Lower leg skin (tissue), 3 donors: ENCODE measurements at regions not wholly inside any gene's neighbourhood (a gene's known extent, or its start where the extent isn't known, plus 50 kb on each side); places are given as distances from the start of the nearest gene placed in this dataset.

Source experiments
- POLR2A ChIP-seq, 2 donors: fragments of 450-650 bp; IDR thresholded peaks; one replicate each; pipeline ENCODE4 v1.6.1; 2016 to 2017; ENCODE audit warnings: antibody characterized with exemption in 2 of 2, mild to moderate bottlenecking in 1 of 2, moderate library complexity in 1 of 2
- TF ChIP-seq, protein P1 (sequence below), 3 donors: fragments of 450-650 bp; IDR thresholded peaks; one replicate each; pipeline ENCODE4 v1.5.1; 2016; ENCODE audit warnings: antibody characterized with exemption in 3 of 3, mild to moderate bottlenecking in 3 of 3, moderate library complexity in 2 of 3

- TF ChIP-seq, protein P1, sequence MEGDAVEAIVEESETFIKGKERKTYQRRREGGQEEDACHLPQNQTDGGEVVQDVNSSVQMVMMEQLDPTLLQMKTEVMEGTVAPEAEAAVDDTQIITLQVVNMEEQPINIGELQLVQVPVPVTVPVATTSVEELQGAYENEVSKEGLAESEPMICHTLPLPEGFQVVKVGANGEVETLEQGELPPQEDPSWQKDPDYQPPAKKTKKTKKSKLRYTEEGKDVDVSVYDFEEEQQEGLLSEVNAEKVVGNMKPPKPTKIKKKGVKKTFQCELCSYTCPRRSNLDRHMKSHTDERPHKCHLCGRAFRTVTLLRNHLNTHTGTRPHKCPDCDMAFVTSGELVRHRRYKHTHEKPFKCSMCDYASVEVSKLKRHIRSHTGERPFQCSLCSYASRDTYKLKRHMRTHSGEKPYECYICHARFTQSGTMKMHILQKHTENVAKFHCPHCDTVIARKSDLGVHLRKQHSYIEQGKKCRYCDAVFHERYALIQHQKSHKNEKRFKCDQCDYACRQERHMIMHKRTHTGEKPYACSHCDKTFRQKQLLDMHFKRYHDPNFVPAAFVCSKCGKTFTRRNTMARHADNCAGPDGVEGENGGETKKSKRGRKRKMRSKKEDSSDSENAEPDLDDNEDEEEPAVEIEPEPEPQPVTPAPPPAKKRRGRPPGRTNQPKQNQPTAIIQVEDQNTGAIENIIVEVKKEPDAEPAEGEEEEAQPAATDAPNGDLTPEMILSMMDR (IDR thresholded peaks at IDR 0.05), result no peak
- TF ChIP-seq POLR2A (IDR thresholded peaks at IDR 0.05), result no peak
Observed at GRCh38 chr6:113320653-113321052, 536.5 kb upstream of the MARCKS start.
